Hindlimb muscle (tissue), 1 donor: ENCODE measurements at regions not wholly inside any gene's neighbourhood (a gene's known extent, or its start where the extent isn't known, plus 50 kb on each side); places are given as distances from the start of the nearest gene placed in this dataset.

Source experiments
- DNase-seq: peaks from one replicate; pipeline ENCODE4 v3.0.0-alpha.2; 2013

DNA sequence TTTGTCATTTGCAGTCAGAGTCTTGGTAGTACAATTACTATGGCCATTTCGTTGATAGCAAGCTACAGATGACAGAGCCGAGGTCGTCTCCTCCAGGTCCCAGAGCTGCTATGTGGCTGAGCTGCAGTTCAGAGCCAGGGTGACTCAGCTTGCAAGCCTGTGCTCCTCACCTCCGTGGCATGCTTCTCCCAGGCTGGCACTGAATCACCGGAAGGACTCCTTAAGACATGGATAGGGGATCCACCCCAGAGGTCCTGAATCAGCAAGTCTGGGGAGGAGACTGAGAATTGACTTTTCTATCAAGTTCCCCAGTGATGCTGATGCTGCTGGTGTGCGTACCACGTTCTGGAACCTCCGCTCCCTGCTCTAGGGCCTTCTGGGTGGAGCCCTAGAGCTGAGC, 291.2 kb downstream of the CDH26 start:
- no peak for DNase-seq

DNA sequence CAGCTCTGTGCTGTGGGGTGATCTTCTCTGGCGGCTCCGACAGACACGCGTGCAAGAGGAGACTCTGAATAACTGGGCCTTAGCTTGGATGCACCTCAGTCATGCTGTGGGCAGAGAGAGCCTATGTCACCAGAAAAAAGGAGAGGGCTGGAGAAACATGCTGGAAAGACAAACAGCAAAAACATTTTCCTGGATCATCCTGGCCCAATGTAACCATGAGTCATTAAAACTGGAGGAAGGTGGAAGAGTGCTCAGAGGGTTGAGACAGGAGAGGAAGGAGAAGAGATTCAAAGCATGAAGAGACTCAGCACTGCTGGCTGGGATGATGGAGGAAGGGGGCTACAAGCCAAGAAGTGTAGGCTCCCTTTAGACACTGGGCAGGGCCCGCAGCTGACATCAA, 292.0 kb downstream of the CDH26 start:
- DNase-seq: no peak

DNA sequence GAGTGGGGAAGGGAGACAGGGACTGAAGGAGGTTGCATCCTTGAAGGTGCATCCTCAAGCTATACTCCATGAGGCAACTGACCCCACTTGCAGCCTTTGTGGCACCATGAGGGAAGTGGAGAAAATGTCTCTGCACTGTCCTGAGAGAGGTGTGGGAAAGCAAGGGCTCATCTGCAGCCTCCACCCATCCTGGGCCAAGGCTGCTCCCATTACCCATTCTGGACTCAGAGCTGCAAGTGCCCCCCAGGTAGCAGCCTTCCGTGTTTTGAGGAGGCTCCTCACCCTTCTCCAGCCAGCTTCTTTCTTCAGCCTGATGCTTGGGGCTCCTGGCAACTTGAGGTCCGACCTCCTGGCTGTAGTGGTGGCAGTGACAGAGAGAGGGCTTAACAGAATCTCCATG, 294.6 kb downstream of the CDH26 start:
- DNase-seq: no peak

GRCh38 chr20:60253471-60253870, 295.2 kb downstream of the CDH26 start:
- DNase-seq: no peak

- DNase-seq: no peak
These were observed 296.7 kb downstream of the CDH26 start for GRCh38 chr20:60254901-60255411.

- DNase-seq: no peak
These were observed 297.2 kb downstream of the CDH26 start for GRCh38 chr20:60255415-60255814.

DNA sequence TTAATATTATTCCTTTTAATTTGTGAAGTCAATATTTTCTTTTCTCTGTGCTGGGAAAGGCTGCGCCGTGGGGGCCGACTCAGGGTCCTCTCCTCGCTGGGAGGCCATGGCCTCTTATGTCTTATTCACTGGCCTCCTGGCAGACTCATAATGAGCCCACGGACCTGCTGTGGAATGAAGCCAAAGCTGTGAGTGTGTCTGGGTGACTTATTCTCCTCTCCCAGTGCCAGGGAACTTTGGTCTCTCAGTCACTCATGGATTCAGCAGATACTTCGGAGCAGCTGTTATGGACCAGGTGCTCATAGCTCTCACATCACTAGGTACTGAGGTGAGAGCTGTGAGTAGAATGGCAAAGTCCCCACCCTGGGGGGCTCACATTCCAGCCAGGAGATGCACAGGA, 297.6 kb downstream of the CDH26 start:
- no peak for DNase-seq

DNA sequence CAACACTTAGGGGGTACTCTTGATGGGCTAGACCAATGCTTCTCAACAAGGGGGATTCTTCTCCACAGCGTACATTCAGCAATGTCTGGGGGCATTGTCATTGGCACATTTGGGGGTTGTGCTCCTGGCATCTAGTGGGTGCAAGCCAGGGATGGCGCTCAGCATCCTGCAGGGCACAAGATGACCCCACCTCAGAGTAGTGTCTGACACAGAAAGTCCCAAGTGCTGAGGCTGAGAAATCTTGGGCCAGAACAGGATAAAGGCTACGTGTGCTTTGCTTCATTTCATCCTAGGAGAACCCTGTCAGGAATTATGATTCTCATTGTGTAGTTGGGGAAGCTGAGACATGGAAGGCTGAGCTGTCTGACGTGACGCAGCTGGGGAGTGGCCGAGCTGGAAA, 298.6 kb downstream of the CDH26 start:
- DNase-seq: no peak

DNA sequence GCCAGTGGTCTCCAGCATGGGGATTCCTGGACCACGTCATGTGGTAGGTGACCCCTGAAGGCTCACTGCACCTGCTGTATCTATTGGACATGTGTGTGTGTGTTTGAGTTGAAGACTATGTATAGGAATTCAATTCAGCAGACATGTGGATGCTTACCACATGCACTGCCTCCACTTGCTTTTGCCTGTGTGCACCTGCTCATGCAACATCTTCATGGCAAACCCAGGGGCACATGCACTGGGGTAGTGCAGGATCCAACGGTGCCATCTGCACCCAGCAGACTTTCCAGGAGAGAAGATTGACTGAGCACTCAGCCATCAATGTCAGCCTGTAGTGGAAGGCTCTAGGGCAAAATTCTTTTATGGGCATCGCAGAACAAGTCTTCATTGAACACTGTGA, 299.4 kb downstream of the CDH26 start:
- DNase-seq: no peak

DNA sequence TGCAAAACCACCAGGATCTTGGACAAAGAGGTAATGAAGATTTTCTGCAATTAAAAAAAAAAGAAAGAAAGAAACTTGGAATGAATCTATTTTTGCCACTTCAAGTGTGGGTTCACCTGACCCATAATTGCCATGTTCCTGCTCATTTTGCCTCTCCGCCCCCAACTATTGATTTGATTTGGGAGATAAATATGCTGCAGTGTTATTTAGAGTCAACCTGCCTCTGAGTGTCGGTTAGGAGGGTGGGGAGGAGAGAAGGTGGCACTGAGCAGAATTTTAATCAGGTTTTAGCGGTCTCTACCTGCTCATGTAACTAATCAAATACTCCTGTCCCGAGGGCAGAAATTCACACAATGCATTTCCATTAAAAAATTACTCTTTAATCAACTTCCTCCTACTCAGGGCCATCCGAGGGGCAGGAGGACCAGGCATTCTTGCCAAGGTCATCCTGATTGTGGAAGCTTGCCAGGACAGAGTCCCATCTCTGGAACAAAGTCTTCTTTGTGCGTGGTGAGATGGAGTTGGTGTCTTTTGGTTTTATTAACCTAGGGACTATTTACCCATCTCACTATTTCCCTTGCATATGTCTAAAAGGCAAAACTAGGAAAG, 300.1 kb downstream of the CDH26 start:
- no peak for DNase-seq

DNA sequence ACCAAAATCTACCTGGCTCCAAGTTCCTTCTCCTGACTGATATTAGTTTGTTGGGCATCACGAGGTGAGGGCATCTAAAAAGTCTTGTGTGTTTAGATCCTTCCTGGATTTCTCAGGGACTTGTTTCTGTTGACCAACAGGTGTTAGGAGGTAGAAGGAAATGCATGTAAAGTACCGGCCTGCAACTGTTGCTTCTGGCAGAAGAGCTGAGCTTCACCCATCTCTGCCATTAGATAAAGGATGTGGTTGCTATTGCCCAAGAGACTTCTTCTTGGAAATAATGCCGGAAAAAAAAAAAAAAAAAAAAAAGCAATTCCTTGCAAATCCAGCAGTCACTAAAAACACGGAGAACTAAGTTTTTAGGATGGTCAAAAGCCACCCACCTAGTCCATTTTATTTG, 303.1 kb downstream of the CDH26 start:
- no peak for DNase-seq

- no peak for DNase-seq
These were observed 304.9 kb downstream of the CDH26 start for GRCh38 chr20:60262967-60263603.

DNA sequence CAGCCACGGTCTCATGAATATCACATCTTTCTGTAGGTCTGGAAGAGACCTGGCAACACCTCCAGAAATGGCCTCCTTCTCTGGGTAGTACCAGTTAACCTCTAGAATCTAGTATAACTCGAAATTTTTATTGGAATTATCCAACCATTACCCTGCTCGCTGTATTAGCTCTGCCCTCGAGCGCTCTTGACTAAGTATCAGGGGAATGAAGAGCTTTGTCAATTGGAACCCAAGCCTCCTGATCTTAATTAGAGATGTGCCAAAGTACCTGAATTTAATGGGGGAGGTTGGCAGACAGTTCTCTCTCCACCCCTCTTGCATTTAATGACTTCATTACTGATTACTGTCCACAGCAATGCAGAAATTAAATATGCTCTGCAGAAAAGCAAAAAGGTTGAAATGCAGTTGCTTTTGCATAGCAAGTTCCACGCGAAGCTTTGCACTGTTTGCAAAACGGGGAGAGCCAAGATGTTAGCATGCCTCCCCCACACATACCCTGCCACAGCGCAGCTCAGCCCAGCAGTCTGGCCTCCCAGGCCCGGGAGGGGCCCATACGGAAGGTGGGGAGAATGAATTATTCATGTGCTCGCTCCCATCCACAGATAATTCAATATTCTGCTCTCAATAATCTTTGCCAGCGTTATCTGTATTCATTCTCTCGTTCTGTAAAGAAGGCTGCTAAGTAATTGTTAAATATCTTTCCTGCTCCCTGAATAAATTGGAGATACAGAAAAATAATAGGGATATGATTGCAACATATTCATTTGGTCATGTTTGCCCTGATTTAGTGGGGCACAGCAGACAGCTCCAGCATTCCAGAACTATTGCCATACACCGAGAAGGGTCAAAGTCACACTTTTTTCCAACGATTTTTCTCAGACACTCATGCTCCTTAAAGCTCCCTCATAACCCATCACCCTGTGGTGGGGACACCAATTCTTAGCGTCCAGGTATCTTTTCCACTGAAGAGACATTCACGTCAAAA, 305.8 kb downstream of the CDH26 start:
- DNase-seq: no peak

DNA sequence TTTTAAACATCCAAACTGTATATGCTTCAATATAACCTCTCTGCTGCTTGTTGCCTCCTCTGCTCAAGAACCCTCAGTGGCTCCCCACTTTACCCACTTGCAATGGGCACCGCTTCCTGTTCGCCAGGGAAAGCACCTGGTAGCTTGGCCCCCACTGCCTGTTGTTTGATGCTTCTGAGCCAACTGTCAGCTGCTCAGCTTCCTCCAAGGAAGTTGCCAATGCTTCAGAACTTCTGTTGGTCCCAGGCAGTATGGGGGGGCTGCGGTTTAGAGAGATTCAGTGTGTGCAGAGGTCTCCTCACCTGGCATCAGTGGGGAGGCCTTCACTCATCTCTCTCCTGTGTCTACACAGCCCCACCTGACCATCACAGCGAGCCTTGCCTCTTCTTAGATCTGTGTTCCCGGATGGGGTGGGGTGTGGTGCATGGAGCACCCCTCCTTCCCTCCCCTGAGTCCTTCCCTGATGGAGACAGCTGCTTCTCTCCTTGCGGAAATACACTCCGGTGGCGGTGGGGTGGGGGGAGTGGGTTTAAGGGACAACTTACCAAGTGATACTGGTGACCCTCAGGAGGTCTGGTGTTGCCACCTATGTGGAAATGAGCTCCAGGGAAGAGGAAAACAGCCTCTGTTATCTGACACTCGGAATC, 308.1 kb downstream of the CDH26 start:
- DNase-seq: no peak

GRCh38 chr20:60268491-60268890, 310.3 kb downstream of the CDH26 start:
- no peak for DNase-seq

- no peak for DNase-seq
These were observed 311.4 kb downstream of the CDH26 start for GRCh38 chr20:60269573-60270162.

DNA sequence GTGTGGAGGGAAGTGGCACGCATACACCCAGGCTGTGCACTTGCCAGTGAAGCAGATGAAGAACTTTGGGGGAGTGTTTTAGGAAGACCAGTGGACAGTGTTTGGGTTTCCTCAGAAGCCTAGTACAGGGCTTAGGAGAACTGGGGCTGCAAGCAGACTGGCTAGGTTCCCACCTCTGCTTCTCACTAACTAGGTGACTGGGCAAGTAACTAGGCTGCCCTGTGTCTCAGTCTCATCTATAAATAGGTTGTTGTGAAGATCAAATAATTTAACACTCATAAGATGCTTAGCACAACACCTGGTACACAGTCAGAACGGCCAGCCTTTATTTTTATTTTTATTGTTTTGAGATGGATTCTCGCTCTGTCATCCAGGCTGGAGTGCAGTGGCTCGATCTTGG, 312.1 kb downstream of the CDH26 start:
- DNase-seq: no peak

- DNase-seq: no peak
These were observed 313.4 kb downstream of the CDH26 start for GRCh38 chr20:60271597-60271996.

DNA sequence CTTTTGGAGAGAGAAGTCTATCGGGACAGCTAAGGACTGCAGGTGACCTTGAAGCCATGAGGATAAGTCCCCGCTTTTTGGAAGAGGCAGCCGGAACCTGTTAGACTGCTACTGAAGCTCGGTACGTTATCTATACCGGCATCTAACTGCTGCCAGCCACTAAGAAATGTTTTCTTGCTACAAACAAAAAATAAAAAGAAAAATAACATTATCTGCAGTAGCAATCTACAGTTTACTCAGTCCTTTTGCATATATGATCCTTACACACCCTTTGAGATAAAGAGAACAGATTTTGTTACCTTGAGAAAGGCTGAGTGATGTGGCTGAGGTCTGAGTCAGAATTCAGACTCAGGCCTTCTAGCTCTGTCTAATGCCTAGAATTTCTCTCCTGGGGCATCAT, 314.6 kb downstream of the CDH26 start:
- no peak for DNase-seq

DNA sequence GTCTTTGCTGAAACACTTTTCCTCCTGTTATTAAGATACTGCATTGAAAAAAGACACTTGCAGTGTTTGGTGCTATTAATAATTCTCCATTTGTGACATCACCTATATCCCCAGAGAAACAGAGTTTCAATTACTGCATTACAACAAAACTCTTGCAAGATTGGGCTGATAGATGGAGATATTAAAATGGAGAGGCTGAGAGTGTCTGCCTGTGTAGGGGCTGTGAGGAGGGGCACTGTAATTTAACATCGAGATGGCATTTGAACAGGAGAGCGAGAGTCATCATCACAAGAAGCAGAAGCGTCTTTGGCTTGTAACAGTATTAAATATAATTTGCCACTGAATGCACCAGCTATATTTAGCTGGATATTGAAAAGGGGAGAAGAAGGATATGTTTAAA, 316.5 kb downstream of the CDH26 start:
- no peak for DNase-seq

GRCh38 chr20:60281295-60281694, 323.1 kb downstream of the CDH26 start:
- DNase-seq: no peak

- no peak for DNase-seq
These were observed 325.1 kb downstream of the CDH26 start for GRCh38 chr20:60283281-60283680.

- DNase-seq: no peak
These were observed 328.5 kb downstream of the CDH26 start for GRCh38 chr20:60286764-60287163.
